ENCODE measurements at regions not wholly inside any gene's neighbourhood (a gene's known extent, or its start where the extent isn't known, plus 50 kb on each side); places are given as distances from the start of the nearest gene placed in this dataset.

- H3K27ac ChIP-seq (ENCODE audit: low read depth, low read length) = no peak overlapping the region
- no peaks in the 10 kb centered on the region for H3K36me3 ChIP-seq (ENCODE audit: insufficient read depth, low read length)
- no peaks in the 10 kb centered on the region for H3K79me2 ChIP-seq (ENCODE audit: insufficient read depth, low read length)
- no peak overlapping the region for H3K4me2 ChIP-seq (ENCODE audit: insufficient read depth, low read length)
- DNase-seq (ENCODE audit: insufficient read length, low spot score, missing footprints) = peak; percentile 65
- no peaks in the 10 kb centered on the region for H3K27me3 ChIP-seq (ENCODE audit: insufficient read depth, low read length)
- H4K20me1 ChIP-seq (ENCODE audit: insufficient read depth, low read length) = no peaks in the 10 kb centered on the region
- no peak overlapping the region for H3K4me3 ChIP-seq (ENCODE audit: insufficient read depth, low read length)
- no peaks in the 10 kb centered on the region for H3K9me3 ChIP-seq (ENCODE audit: low read depth, low read length)
- no peak overlapping the region for H2AFZ ChIP-seq (ENCODE audit: low read length)
- no peak for TF ChIP-seq CTCF (IDR thresholded peaks at IDR 0.05; ENCODE audit: extremely low read depth, low read depth, low read length)
- peaks cover 61% of the 10 kb centered on the region for H3K4me1 ChIP-seq (ENCODE audit: insufficient read depth, low read length)
These were observed 80.9 kb upstream of the ZNF469 start for GRCh38 chr16:88301886-88302285.

- H2AFZ ChIP-seq (ENCODE audit: low read length) = no peak overlapping the region
- no peak overlapping the region for H3K4me3 ChIP-seq (ENCODE audit: insufficient read depth, low read length)
- H3K36me3 ChIP-seq (ENCODE audit: insufficient read depth, low read length) = no peaks in the 10 kb centered on the region
- no peaks in the 10 kb centered on the region for H3K79me2 ChIP-seq (ENCODE audit: insufficient read depth, low read length)
- H3K4me2 ChIP-seq (ENCODE audit: insufficient read depth, low read length) = no peak overlapping the region
- DNase-seq (ENCODE audit: insufficient read length, low spot score, missing footprints) = peak; percentile 30
- no peak for TF ChIP-seq CTCF (IDR thresholded peaks at IDR 0.05; ENCODE audit: extremely low read depth, low read depth, low read length)
- H3K9me3 ChIP-seq (ENCODE audit: low read depth, low read length) = no peaks in the 10 kb centered on the region
- no peaks in the 10 kb centered on the region for H4K20me1 ChIP-seq (ENCODE audit: insufficient read depth, low read length)
- H3K27ac ChIP-seq (ENCODE audit: low read depth, low read length) = no peak overlapping the region
- H3K27me3 ChIP-seq (ENCODE audit: insufficient read depth, low read length) = no peaks in the 10 kb centered on the region
- H3K4me1 ChIP-seq (ENCODE audit: insufficient read depth, low read length) = peaks cover 69% of the 10 kb centered on the region
These were observed 80.1 kb upstream of the ZNF469 start for GRCh38 chr16:88302666-88303065.

DNA sequence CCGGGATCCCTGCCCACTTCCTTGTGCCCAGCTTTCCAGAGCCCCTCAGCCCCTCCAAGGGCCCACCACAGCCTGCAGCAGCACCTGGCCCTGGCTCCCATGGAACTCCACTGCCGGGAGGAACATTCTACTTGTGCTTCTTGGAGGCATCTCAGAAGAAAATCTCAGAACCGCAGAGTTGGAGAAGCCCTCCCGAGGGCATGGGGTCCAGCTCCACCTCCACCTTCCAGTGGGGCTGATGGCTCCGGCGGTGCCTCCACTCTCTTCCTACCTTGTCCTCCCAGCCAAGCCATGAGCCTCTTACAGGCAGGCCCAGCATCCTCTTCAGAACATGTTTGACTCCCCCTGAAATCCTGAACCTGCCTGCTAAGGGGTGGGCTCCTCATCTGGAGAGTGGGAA, 79.4 kb upstream of the ZNF469 start:
- Histone ChIP-seq H3K36me3 (ENCODE audit: insufficient read depth, low read length) (no peaks in the 10 kb centered on the region), H3K4me1 (ENCODE audit: insufficient read depth, low read length) (peaks cover 70% of the 10 kb centered on the region), H3K4me3 (ENCODE audit: insufficient read depth, low read length) (no peak overlapping the region), H3K79me2 (ENCODE audit: insufficient read depth, low read length) (no peaks in the 10 kb centered on the region), H3K4me2 (ENCODE audit: insufficient read depth, low read length) (peak overlapping the region; percentile 36), H3K27ac (ENCODE audit: low read depth, low read length) (peak overlapping the region; percentile 85), H4K20me1 (ENCODE audit: insufficient read depth, low read length) (no peaks in the 10 kb centered on the region), H3K27me3 (ENCODE audit: insufficient read depth, low read length) (no peaks in the 10 kb centered on the region), H3K9me3 (ENCODE audit: low read depth, low read length) (no peaks in the 10 kb centered on the region), H2AFZ (ENCODE audit: low read length) (no peak overlapping the region)
- TF ChIP-seq CTCF (IDR thresholded peaks at IDR 0.05; ENCODE audit: extremely low read depth, low read depth, low read length) = no peak
- no peak for DNase-seq (ENCODE audit: insufficient read length, low spot score, missing footprints)

DNA sequence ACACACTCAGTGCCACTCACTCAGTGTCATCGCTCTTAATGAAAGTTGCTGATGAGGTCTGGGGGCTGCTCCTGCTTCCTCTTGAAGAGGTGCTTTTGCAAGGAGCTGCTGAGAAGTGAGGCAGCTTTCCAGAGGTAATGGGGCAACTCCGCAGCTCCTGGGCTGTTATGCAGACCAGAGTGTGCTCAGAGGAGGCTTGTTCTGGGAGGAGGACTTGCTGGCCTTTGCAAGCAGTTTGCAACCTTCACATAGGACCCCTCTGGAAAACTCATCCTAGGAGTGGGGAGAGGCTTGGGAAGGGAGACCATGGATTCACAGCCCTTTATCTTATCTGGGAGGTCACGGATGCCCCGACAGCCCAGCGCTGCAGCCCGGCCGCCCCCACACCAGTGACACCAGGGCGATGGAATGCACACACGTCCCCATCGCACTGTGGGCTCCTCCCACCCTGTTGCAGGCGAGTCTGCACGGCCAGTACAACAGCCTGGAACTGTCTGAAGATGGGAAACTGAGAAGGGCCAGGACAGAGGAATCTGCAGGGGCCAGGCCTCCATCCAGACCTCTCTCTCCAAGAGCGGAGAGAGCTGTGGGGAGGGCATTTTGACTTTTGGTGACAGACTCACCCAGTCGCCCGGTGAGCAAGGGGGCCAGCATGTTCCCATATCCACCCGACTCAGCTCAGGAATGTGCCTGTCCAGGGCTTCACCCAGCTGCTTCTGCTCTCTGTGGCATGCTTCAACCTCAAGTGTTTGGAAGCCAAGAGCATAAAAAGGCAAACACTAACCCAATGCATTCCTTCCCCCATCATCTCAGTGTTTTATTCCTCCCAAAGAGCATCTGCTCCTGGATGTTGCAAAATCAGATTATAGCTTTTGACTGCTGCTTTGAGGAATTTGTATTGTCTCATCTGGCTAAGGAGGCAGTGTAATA, 78.6 kb upstream of the ZNF469 start:
- H3K4me3 ChIP-seq (ENCODE audit: insufficient read depth, low read length) = peak overlapping the region; percentile 13
- no peak overlapping the region for H2AFZ ChIP-seq (ENCODE audit: low read length)

More for the DNA sequence above, 78.6 kb upstream of the ZNF469 start:
- Histone ChIP-seq H3K79me2 (ENCODE audit: insufficient read depth, low read length) (no peaks in the 10 kb centered on the region), H3K4me2 (ENCODE audit: insufficient read depth, low read length) (peak overlapping the region; percentile 36), H3K27me3 (ENCODE audit: insufficient read depth, low read length) (no peaks in the 10 kb centered on the region), H3K27ac (ENCODE audit: low read depth, low read length) (peak overlapping the region; percentile 85), H3K9me3 (ENCODE audit: low read depth, low read length) (no peaks in the 10 kb centered on the region), H3K36me3 (ENCODE audit: insufficient read depth, low read length) (no peaks in the 10 kb centered on the region), H3K4me1 (ENCODE audit: insufficient read depth, low read length) (peaks cover 70% of the 10 kb centered on the region), H4K20me1 (ENCODE audit: insufficient read depth, low read length) (no peaks in the 10 kb centered on the region)
- peak; percentile 98 for DNase-seq (ENCODE audit: insufficient read length, low spot score, missing footprints)
- TF ChIP-seq CTCF (IDR thresholded peaks at IDR 0.05; ENCODE audit: extremely low read depth, low read depth, low read length) = no peak

All from osteoblast (primary cell).